ENCODE measurements at regions not wholly inside any gene's neighbourhood (a gene's known extent, or its start where the extent isn't known, plus 50 kb on each side); places are given as distances from the start of the nearest gene placed in this dataset.
"Not testable (repeated sequence)": the region's sequence is repeated elsewhere in the genome, so short reads cannot be mapped to it uniquely, and the experiment has no call there.

- TF ChIP-seq CTCF, POLR2A (IDR thresholded peaks at IDR 0.05): not testable (repeated sequence)
These were observed 686.4 kb downstream of the KCNJ18 start for GRCh38 chr17:22378748-22379147.

All from adrenal gland (tissue), 5 donors.